ENCODE measurements at regions not wholly inside any gene's neighbourhood (a gene's known extent, or its start where the extent isn't known, plus 50 kb on each side); places are given as distances from the start of the nearest gene placed in this dataset.

GRCh38 chr15:95565016-95565600, 765.4 kb upstream of the NR2F2 start:
- no peak for DNase-seq (ENCODE audit: low spot score)

GRCh38 chr15:95565690-95566089, 764.8 kb upstream of the NR2F2 start:
- DNase-seq (ENCODE audit: low spot score), result no peak

- DNase-seq (ENCODE audit: low spot score), result no peak
Observed at GRCh38 chr15:95567686-95568085, 762.8 kb upstream of the NR2F2 start.

GRCh38 chr15:95574053-95574452, 756.4 kb upstream of the NR2F2 start:
- no peak for DNase-seq (ENCODE audit: low spot score)

GRCh38 chr15:95577927-95578326, 752.6 kb upstream of the NR2F2 start:
- DNase-seq (ENCODE audit: low spot score), result no peak

GRCh38 chr15:95580121-95580520, 750.4 kb upstream of the NR2F2 start:
- no peak for DNase-seq (ENCODE audit: low spot score)

- no peak for DNase-seq (ENCODE audit: low spot score)
Observed at GRCh38 chr15:95581595-95581994, 748.9 kb upstream of the NR2F2 start.

GRCh38 chr15:95584088-95584487, 746.4 kb upstream of the NR2F2 start:
- DNase-seq (ENCODE audit: low spot score), result no peak

- DNase-seq (ENCODE audit: low spot score), result no peak
Observed at GRCh38 chr15:95588056-95588455, 742.4 kb upstream of the NR2F2 start.

GRCh38 chr15:95590533-95591044, 739.9 kb upstream of the NR2F2 start:
- no peak for DNase-seq (ENCODE audit: low spot score)

- no peak for DNase-seq (ENCODE audit: low spot score)
Observed at GRCh38 chr15:95591270-95591669, 739.2 kb upstream of the NR2F2 start.

- no peak for DNase-seq (ENCODE audit: low spot score)
Observed at GRCh38 chr15:95591886-95592285, 738.6 kb upstream of the NR2F2 start.

GRCh38 chr15:95594496-95594895, 736.0 kb upstream of the NR2F2 start:
- DNase-seq (ENCODE audit: low spot score), result no peak

GRCh38 chr15:95595759-95596158, 734.7 kb upstream of the NR2F2 start:
- no peak for DNase-seq (ENCODE audit: low spot score)

GRCh38 chr15:95596496-95596895, 734.0 kb upstream of the NR2F2 start:
- no peak for DNase-seq (ENCODE audit: low spot score)

GRCh38 chr15:95598251-95598855, 732.1 kb upstream of the NR2F2 start:
- no peak for DNase-seq (ENCODE audit: low spot score)

- DNase-seq (ENCODE audit: low spot score), result no peak
Observed at GRCh38 chr15:95600367-95600766, 730.1 kb upstream of the NR2F2 start.

GRCh38 chr15:95600884-95601283, 729.6 kb upstream of the NR2F2 start:
- no peak for DNase-seq (ENCODE audit: low spot score)

- no peak for DNase-seq (ENCODE audit: low spot score)
Observed at GRCh38 chr15:95601525-95601924, 729.0 kb upstream of the NR2F2 start.

GRCh38 chr15:95603802-95604201, 726.7 kb upstream of the NR2F2 start:
- no peak for DNase-seq (ENCODE audit: low spot score)

GRCh38 chr15:95604634-95605036, 725.9 kb upstream of the NR2F2 start:
- peak; percentile 5 for DNase-seq (ENCODE audit: low spot score)

- DNase-seq (ENCODE audit: low spot score), result no peak
Observed at GRCh38 chr15:95605098-95605497, 725.4 kb upstream of the NR2F2 start.

- DNase-seq (ENCODE audit: low spot score), result no peak
Observed at GRCh38 chr15:95606551-95606950, 723.9 kb upstream of the NR2F2 start.

GRCh38 chr15:95608371-95608770, 722.1 kb upstream of the NR2F2 start:
- no peak for DNase-seq (ENCODE audit: low spot score)

Data from pons (tissue), 1 donor.